Neural cell (in vitro differentiated cells): ENCODE measurements at regions not wholly inside any gene's neighbourhood (a gene's known extent, or its start where the extent isn't known, plus 50 kb on each side); places are given as distances from the start of the nearest gene placed in this dataset.

Source experiments
- H2AFZ ChIP-seq: fragments of 200-600, 300-800 bp; sonication (generic), shearing (Covaris generic); 2 replicates; pipeline ENCODE4 v1.6.0; 2014; ENCODE audit warnings: low read depth, mild to moderate bottlenecking, antibody characterized with exemption, low read length, moderate library complexity
- H3F3A ChIP-seq: fragments of 200-600 bp; shearing (Covaris generic); 2 replicates; pipeline ENCODE4 v1.6.1; 2016; ENCODE audit warnings: mild to moderate bottlenecking, moderate library complexity, mixed read lengths, antibody characterized with exemption, low read length; ENCODE audit not compliant: insufficient read depth, poor library complexity, severe bottlenecking
- H3K27ac ChIP-seq: fragments of 200-600, 300-800 bp; sonication (generic), shearing (Covaris generic); 2 replicates; pipeline ENCODE4 v1.5.1; 2014; ENCODE audit warnings: mild to moderate bottlenecking, low read length, moderate library complexity
- H3K27me3 ChIP-seq: fragments of 300-800, 200-600 bp; sonication (generic), shearing (Covaris generic); 2 replicates; pipeline ENCODE4 v1.6.0; 2014; ENCODE audit warnings: mild to moderate bottlenecking, low read depth, low read length, moderate library complexity; ENCODE audit not compliant: insufficient read depth
- H3K36me3 ChIP-seq: fragments of 300-800, 200-600 bp; sonication (generic), shearing (Covaris generic); 2 replicates; pipeline ENCODE4 v1.5.1; 2014; ENCODE audit warnings: mild to moderate bottlenecking, antibody characterized with exemption, low read length, moderate library complexity; ENCODE audit not compliant: insufficient read depth
- H3K4me2 ChIP-seq: fragments of 300-800, 200-600 bp; sonication (generic), shearing (Covaris generic); 2 replicates; pipeline ENCODE4 v1.6.0; 2014; ENCODE audit warnings: mild to moderate bottlenecking, low read length
- H3K4me3 ChIP-seq: fragments of 300-800, 200-600 bp; sonication (generic), shearing (Covaris generic); 2 replicates; pipeline ENCODE4 v1.5.1; 2014; ENCODE audit warnings: mild to moderate bottlenecking, low read length, moderate library complexity
- H3K79me2 ChIP-seq: fragments of 200-600 bp; shearing (Covaris generic); replicated peaks from 2 replicates; pipeline ENCODE4 v1.6.0; 2014; ENCODE audit warnings: mild to moderate bottlenecking, low read length, moderate library complexity; ENCODE audit not compliant: insufficient read depth
- H3K9ac ChIP-seq: fragments of 300-800, 200-600 bp; sonication (generic), shearing (Covaris generic); 2 replicates; pipeline ENCODE4 v1.6.1; 2016; ENCODE audit warnings: mild to moderate bottlenecking, low read length, mixed read lengths
- H3K9me2 ChIP-seq: fragments of 200-600 bp; shearing (Covaris generic); 2 replicates; pipeline ENCODE4 v1.6.1; 2016; ENCODE audit warnings: mild to moderate bottlenecking, low read length, mixed read lengths; ENCODE audit not compliant: insufficient read depth
- H3K9me3 ChIP-seq: fragments of 200-600, 300-800 bp; sonication (generic), shearing (Covaris generic); 2 replicates; pipeline ENCODE4 v1.6.1; 2016; ENCODE audit warnings: mild to moderate bottlenecking, mixed run types, low read length, moderate library complexity, mixed read lengths
- H4K20me1 ChIP-seq: fragments of 200-600 bp; shearing (Covaris generic); 2 replicates; pipeline ENCODE4 v1.6.1; 2016; ENCODE audit warnings: mild to moderate bottlenecking, mixed run types; ENCODE audit not compliant: insufficient read depth
- EP300 ChIP-seq: fragments of 450-650 bp; conservative IDR thresholded peaks from 2 replicates; pipeline ENCODE4 v1.6.1; 2014; ENCODE audit warnings: antibody characterized with exemption, mild to moderate bottlenecking, moderate library complexity; ENCODE audit not compliant: poor library complexity, severe bottlenecking
- EZH2 ChIP-seq: fragments of 200-600, 300-800 bp; shearing (Covaris generic), sonication (generic); IDR thresholded peaks from 2 replicates; pipeline ENCODE4 v1.6.1; 2014; ENCODE audit warnings: antibody characterized with exemption, low read length, borderline replicate concordance, mild to moderate bottlenecking; ENCODE audit not compliant: insufficient read depth, poor library complexity, severe bottlenecking
- MXI1 ChIP-seq: fragments of 450-650 bp; conservative IDR thresholded peaks from 2 replicates; pipeline ENCODE4 v1.6.1; 2014; ENCODE audit warnings: antibody characterized with exemption, mild to moderate bottlenecking; ENCODE audit not compliant: poor library complexity, severe bottlenecking
- POLR2AphosphoS5 ChIP-seq: IDR thresholded peaks from 2 replicates; pipeline ENCODE4 v1.6.1; 2012
- RAD21 ChIP-seq: fragments of 450-650 bp; conservative IDR thresholded peaks from 2 replicates; pipeline ENCODE4 v1.6.1; 2014; ENCODE audit warnings: antibody characterized with exemption, mild to moderate bottlenecking, moderate library complexity
- SMC3 ChIP-seq: fragments of 450-650 bp; conservative IDR thresholded peaks from 2 replicates; pipeline ENCODE4 v1.6.1; 2014; ENCODE audit warnings: antibody characterized with exemption, mild to moderate bottlenecking, moderate library complexity; ENCODE audit not compliant: poor library complexity
- TAF1 ChIP-seq: IDR thresholded peaks from 2 replicates; pipeline ENCODE4 v1.6.1; 2012; ENCODE audit warnings: low read depth
- TF ChIP-seq, protein P1 (sequence below): fragments of 450-650 bp; IDR thresholded peaks from 2 replicates; pipeline ENCODE4 v1.5.1; 2014; ENCODE audit warnings: antibody characterized with exemption, mild to moderate bottlenecking, moderate library complexity; ENCODE audit not compliant: poor library complexity, severe bottlenecking
- TF ChIP-seq, protein P2 (sequence below): IDR thresholded peaks from 2 replicates; pipeline ENCODE4 v1.6.1; 2012; ENCODE audit warnings: borderline replicate concordance

DNA sequence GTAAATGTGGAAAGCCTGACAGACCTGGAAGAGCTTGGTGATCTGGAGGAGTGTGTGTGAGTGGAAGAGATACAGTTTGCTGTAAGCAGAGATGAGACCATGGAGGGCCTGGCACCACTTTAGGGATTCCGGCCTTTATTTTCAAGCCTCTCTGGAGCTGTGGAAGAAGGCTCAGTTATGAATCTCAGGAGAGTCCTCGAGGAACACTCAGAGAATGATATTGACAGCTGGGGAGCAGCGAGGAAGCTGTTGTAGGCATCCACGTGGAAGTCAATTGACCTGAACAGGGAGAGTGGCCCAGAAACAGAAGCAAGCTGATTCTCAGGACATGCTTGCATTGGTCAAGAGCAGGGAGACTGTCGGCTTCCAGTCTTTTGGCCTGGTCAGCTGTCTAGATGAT, 108.4 kb upstream of the FOXQ1 start:
- Histone ChIP-seq H3K9me3 (no peaks in the 10 kb centered on the region), H3K27ac (no peak overlapping the region), H2AFZ (no peak overlapping the region), H3F3A (no peaks in the 10 kb centered on the region), H4K20me1 (no peaks in the 10 kb centered on the region), H3K27me3 (no peaks in the 10 kb centered on the region), H3K9ac (no peak overlapping the region), H3K9me2 (no peaks in the 10 kb centered on the region), H3K36me3 (no peaks in the 10 kb centered on the region), H3K79me2 (no peaks in the 10 kb centered on the region), H3K4me3 (no peak overlapping the region), H3K4me2 (no peak overlapping the region)
- TF ChIP-seq, protein P1, sequence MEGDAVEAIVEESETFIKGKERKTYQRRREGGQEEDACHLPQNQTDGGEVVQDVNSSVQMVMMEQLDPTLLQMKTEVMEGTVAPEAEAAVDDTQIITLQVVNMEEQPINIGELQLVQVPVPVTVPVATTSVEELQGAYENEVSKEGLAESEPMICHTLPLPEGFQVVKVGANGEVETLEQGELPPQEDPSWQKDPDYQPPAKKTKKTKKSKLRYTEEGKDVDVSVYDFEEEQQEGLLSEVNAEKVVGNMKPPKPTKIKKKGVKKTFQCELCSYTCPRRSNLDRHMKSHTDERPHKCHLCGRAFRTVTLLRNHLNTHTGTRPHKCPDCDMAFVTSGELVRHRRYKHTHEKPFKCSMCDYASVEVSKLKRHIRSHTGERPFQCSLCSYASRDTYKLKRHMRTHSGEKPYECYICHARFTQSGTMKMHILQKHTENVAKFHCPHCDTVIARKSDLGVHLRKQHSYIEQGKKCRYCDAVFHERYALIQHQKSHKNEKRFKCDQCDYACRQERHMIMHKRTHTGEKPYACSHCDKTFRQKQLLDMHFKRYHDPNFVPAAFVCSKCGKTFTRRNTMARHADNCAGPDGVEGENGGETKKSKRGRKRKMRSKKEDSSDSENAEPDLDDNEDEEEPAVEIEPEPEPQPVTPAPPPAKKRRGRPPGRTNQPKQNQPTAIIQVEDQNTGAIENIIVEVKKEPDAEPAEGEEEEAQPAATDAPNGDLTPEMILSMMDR: no peak
- TF ChIP-seq, protein P2, sequence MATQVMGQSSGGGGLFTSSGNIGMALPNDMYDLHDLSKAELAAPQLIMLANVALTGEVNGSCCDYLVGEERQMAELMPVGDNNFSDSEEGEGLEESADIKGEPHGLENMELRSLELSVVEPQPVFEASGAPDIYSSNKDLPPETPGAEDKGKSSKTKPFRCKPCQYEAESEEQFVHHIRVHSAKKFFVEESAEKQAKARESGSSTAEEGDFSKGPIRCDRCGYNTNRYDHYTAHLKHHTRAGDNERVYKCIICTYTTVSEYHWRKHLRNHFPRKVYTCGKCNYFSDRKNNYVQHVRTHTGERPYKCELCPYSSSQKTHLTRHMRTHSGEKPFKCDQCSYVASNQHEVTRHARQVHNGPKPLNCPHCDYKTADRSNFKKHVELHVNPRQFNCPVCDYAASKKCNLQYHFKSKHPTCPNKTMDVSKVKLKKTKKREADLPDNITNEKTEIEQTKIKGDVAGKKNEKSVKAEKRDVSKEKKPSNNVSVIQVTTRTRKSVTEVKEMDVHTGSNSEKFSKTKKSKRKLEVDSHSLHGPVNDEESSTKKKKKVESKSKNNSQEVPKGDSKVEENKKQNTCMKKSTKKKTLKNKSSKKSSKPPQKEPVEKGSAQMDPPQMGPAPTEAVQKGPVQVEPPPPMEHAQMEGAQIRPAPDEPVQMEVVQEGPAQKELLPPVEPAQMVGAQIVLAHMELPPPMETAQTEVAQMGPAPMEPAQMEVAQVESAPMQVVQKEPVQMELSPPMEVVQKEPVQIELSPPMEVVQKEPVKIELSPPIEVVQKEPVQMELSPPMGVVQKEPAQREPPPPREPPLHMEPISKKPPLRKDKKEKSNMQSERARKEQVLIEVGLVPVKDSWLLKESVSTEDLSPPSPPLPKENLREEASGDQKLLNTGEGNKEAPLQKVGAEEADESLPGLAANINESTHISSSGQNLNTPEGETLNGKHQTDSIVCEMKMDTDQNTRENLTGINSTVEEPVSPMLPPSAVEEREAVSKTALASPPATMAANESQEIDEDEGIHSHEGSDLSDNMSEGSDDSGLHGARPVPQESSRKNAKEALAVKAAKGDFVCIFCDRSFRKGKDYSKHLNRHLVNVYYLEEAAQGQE: no peak
- TF ChIP-seq TAF1 (no peak), POLR2AphosphoS5 (no peak), SMC3 (no peak), RAD21 (no peak), MXI1 (no peak), EZH2 (no peak), EP300 (no peak)

DNA sequence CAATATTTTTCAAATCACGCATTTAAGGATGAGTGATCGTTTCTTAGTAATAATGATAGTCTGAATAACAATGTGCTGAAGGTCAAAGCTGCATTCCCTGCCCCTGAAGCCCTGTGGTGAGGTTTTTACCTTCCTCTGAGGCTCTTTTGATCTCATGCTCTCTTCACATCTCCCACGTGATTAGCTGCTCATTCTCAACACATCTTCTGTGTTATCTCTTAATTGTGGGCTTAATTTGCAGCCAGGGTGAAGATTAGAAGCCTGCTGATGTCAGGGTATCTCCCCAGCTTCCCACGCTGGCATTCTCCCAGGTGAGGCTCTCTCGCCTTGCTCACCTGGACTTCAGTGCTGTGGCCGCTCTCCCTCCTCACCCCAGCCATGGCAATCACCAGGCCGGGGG, 109.7 kb upstream of the FOXQ1 start:
- Histone ChIP-seq H3K9ac (no peak overlapping the region), H3K9me2 (no peaks in the 10 kb centered on the region), H2AFZ (no peak overlapping the region), H3K27ac (no peak overlapping the region), H3K79me2 (no peaks in the 10 kb centered on the region), H3K4me3 (no peak overlapping the region), H3F3A (no peaks in the 10 kb centered on the region), H3K27me3 (no peaks in the 10 kb centered on the region), H3K36me3 (no peaks in the 10 kb centered on the region), H3K9me3 (no peaks in the 10 kb centered on the region), H3K4me2 (no peak overlapping the region), H4K20me1 (no peaks in the 10 kb centered on the region)
- TF ChIP-seq RAD21: no peak
- TF ChIP-seq MXI1: no peak
- TF ChIP-seq EZH2: no peak
- TF ChIP-seq TAF1: no peak
- TF ChIP-seq EP300: no peak
- TF ChIP-seq, protein P1: no peak
- TF ChIP-seq POLR2AphosphoS5: no peak
- no peak for TF ChIP-seq SMC3
- TF ChIP-seq, protein P2: no peak
